Limb (tissue), 2 donors: ENCODE measurements at regions not wholly inside any gene's neighbourhood (a gene's known extent, or its start where the extent isn't known, plus 50 kb on each side); places are given as distances from the start of the nearest gene placed in this dataset.

Source experiments
- DNase-seq, 2 donors: peaks; one replicate each; pipeline ENCODE4 v3.0.0-alpha.2; 2016; ENCODE audit errors: extremely low spot score in 2 of 2

- DNase-seq = peak in 1 of 2 donors; percentile 38
These were observed 87.2 kb upstream of the IRX3 start for GRCh38 chr16:54373534-54374520.

GRCh38 chr16:54370278-54371040, 83.9 kb upstream of the IRX3 start:
- peak; percentile 44 to 71 for DNase-seq

GRCh38 chr16:54369861-54370260, 83.3 kb upstream of the IRX3 start:
- peak in 1 of 2 donors; percentile 38 for DNase-seq

GRCh38 chr16:54366943-54367342, 80.4 kb upstream of the IRX3 start:
- no peak for DNase-seq

GRCh38 chr16:54365990-54366634, 79.5 kb upstream of the IRX3 start:
- DNase-seq = no peak

GRCh38 chr16:54363766-54364165, 77.2 kb upstream of the IRX3 start:
- DNase-seq = no peak

- DNase-seq = no peak
These were observed 76.1 kb upstream of the IRX3 start for GRCh38 chr16:54362591-54363206.

- no peak for DNase-seq
These were observed 74.7 kb upstream of the IRX3 start for GRCh38 chr16:54361246-54361645.

GRCh38 chr16:54360681-54361080, 74.1 kb upstream of the IRX3 start:
- DNase-seq = no peak

GRCh38 chr16:54359555-54359954, 73.0 kb upstream of the IRX3 start:
- DNase-seq = no peak

- DNase-seq = no peak
These were observed 72.5 kb upstream of the IRX3 start for GRCh38 chr16:54359081-54359480.

- no peak for DNase-seq
These were observed 69.8 kb upstream of the IRX3 start for GRCh38 chr16:54356391-54356790.

- DNase-seq = no peak
These were observed 68.7 kb upstream of the IRX3 start for GRCh38 chr16:54355251-54355650.

GRCh38 chr16:54353097-54353496, 66.5 kb upstream of the IRX3 start:
- no peak for DNase-seq

- DNase-seq = no peak
These were observed 64.6 kb upstream of the IRX3 start for GRCh38 chr16:54351171-54351570.

GRCh38 chr16:54347961-54348360, 61.4 kb upstream of the IRX3 start:
- no peak for DNase-seq

- DNase-seq = no peak
These were observed 59.5 kb upstream of the IRX3 start for GRCh38 chr16:54346041-54346440.

- no peak for DNase-seq
These were observed 58.4 kb upstream of the IRX3 start for GRCh38 chr16:54344646-54345630.

- no peak for DNase-seq
These were observed 56.4 kb upstream of the IRX3 start for GRCh38 chr16:54342966-54343365.
